ENCODE measurements at regions not wholly inside any gene's neighbourhood (a gene's known extent, or its start where the extent isn't known, plus 50 kb on each side); places are given as distances from the start of the nearest gene placed in this dataset.

- Histone ChIP-seq H3K79me2 (ENCODE audit: insufficient read depth, low read length) (no peaks in the 10 kb centered on the region), H3K23ac (ENCODE audit: insufficient read length, low read depth, low read length) (no peak overlapping the region), H3K4me2 (ENCODE audit: insufficient read depth, insufficient read length, low read length) (no peak overlapping the region), H3K4ac (ENCODE audit: low read depth, low read length) (no peak overlapping the region), H4K20me1 (ENCODE audit: control insufficient read depth, insufficient read depth, insufficient read length) (no peaks in the 10 kb centered on the region), H3K18ac (ENCODE audit: insufficient read length, low read depth, low read length) (no peak overlapping the region), H2AFZ (ENCODE audit: low read length) (no peak overlapping the region), H4K91ac (ENCODE audit: insufficient read length, low read depth, low read length) (no peak overlapping the region), H3K9me3 (ENCODE audit: control insufficient read depth, low read depth, low read length) (no peaks in the 10 kb centered on the region), H3K23me2 (ENCODE audit: insufficient read length, low read depth, low read length, poor library complexity, severe bottlenecking) (no peaks in the 10 kb centered on the region), H2BK12ac (ENCODE audit: insufficient read length, low read depth, low read length) (no peak overlapping the region), H3K79me1 (ENCODE audit: insufficient read depth, low read depth, low read length, poor library complexity, severe bottlenecking) (no peaks in the 10 kb centered on the region), H2BK15ac (ENCODE audit: low read depth, low read length) (no peak overlapping the region), H3K9ac (ENCODE audit: extremely low read depth, insufficient read length, low read length) (no peak overlapping the region), H3K4me1 (ENCODE audit: insufficient read depth, low read length) (no peaks in the 10 kb centered on the region), H3K14ac (ENCODE audit: insufficient read depth, low read length) (peak overlapping the region; percentile 13; the same call in 1 of the 2 replicates), H3K27me3 (ENCODE audit: insufficient read depth, low read length) (no peaks in the 10 kb centered on the region), H2BK120ac (ENCODE audit: low read depth, low read length, poor library complexity, severe bottlenecking) (no peak overlapping the region), H3K27ac (ENCODE audit: insufficient read length, low read depth, low read length) (no peak overlapping the region), H4K5ac (ENCODE audit: insufficient read length, low read depth, low read length) (no peak overlapping the region), H4K8ac (replicated peaks; ENCODE audit: insufficient read length, low read depth, low read length) (no peak overlapping the region), H2BK20ac (ENCODE audit: low read depth, low read length, poor library complexity, severe bottlenecking) (no peak overlapping the region), H3T11ph (ENCODE audit: low read length) (no peak overlapping the region), H2AK5ac (ENCODE audit: insufficient read length, low read length) (no peak overlapping the region), H3K56ac (ENCODE audit: insufficient read length, low read depth, low read length) (no peak overlapping the region), H2BK5ac (ENCODE audit: insufficient read length, low read length) (no peak overlapping the region)
- DNase-seq, result peak; percentile 19
- Mint-ChIP-seq H3K27me3 (ENCODE audit: low read depth) (peaks cover 9% of the 10 kb centered on the region), H3K36me3 (ENCODE audit: insufficient read depth in 1 of 3, low read depth in 3 of 3) (no peaks in the 10 kb centered on the region; a peak in 1 of 7 replicates), H3K9me3 (no peaks in the 10 kb centered on the region), H3K4me3 (no peak overlapping the region), H3K4me1 (peaks cover 9 to 19% of the 10 kb centered on the region in 2 experiments), H3K27ac (peak overlapping the region in 2 of 3 experiments; percentile 10 to 52; a peak in 1 of 7 replicates)
- TF ChIP-seq, protein P1, sequence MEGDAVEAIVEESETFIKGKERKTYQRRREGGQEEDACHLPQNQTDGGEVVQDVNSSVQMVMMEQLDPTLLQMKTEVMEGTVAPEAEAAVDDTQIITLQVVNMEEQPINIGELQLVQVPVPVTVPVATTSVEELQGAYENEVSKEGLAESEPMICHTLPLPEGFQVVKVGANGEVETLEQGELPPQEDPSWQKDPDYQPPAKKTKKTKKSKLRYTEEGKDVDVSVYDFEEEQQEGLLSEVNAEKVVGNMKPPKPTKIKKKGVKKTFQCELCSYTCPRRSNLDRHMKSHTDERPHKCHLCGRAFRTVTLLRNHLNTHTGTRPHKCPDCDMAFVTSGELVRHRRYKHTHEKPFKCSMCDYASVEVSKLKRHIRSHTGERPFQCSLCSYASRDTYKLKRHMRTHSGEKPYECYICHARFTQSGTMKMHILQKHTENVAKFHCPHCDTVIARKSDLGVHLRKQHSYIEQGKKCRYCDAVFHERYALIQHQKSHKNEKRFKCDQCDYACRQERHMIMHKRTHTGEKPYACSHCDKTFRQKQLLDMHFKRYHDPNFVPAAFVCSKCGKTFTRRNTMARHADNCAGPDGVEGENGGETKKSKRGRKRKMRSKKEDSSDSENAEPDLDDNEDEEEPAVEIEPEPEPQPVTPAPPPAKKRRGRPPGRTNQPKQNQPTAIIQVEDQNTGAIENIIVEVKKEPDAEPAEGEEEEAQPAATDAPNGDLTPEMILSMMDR (conservative IDR thresholded peaks at IDR 0.05), result no peak
- no CpG with 5 or more reads among the region's 18 CpGs for WGBS (ENCODE audit: extremely low coverage, insufficient read length, low lambda C conversion rate)
Observed at GRCh38 chr20:57838670-57839151, 128.9 kb upstream of the PMEPA1 start.
